Skeletal muscle tissue (tissue), 3 donors: ENCODE measurements at regions not wholly inside any gene's neighbourhood (a gene's known extent, or its start where the extent isn't known, plus 50 kb on each side); places are given as distances from the start of the nearest gene placed in this dataset.

Source experiments
- H3K27ac ChIP-seq: one replicate; pipeline ENCODE4 v1.7.0; 2013; ENCODE audit warnings: mild to moderate bottlenecking, low read depth, low read length, inconsistent platforms
- H3K27me3 ChIP-seq, 3 donors: one replicate each; pipeline ENCODE4 v1.7.0; 2013; ENCODE audit warnings: low read length in 3 of 3; ENCODE audit not compliant: control insufficient read depth in 3 of 3, insufficient read depth in 3 of 3
- H3K36me3 ChIP-seq, 3 donors: one replicate each; pipeline ENCODE4 v1.7.0; 2013; ENCODE audit warnings: low read length in 3 of 3; ENCODE audit not compliant: control insufficient read depth in 3 of 3, insufficient read depth in 3 of 3
- H3K4me1 ChIP-seq, 3 donors: one replicate each; pipeline ENCODE4 v1.7.0; 2013; ENCODE audit warnings: low read length in 3 of 3, mild to moderate bottlenecking in 3 of 3; ENCODE audit not compliant: control insufficient read depth in 3 of 3, insufficient read depth in 3 of 3
- H3K4me3 ChIP-seq, 3 donors: one replicate each; pipeline ENCODE4 v1.7.0; 2013; ENCODE audit warnings: low read length in 3 of 3
- H3K9ac ChIP-seq, 3 donors: one replicate each; pipeline ENCODE4 v1.7.0; 2013; ENCODE audit warnings: low read length in 3 of 3, mild to moderate bottlenecking in 3 of 3, moderate library complexity in 2 of 3, low read depth in 1 of 3
- H3K9me3 ChIP-seq, 3 donors: one replicate each; pipeline ENCODE4 v1.7.0; 2013; ENCODE audit warnings: low read length in 3 of 3; ENCODE audit not compliant: control insufficient read depth in 3 of 3
- donor health status: Osteomylitis.

- Histone ChIP-seq H3K9ac (no peak overlapping the region), H3K4me1 (no peaks in the 10 kb centered on the region), H3K27ac (no peak overlapping the region), H3K36me3 (no peaks in the 10 kb centered on the region), H3K27me3 (no peaks in the 10 kb centered on the region), H3K9me3 (no peaks in the 10 kb centered on the region), H3K4me3 (no peak overlapping the region)
These were observed 494.9 kb upstream of the AKR1E2 start for GRCh38 chr10:4331150-4331549.

- Histone ChIP-seq H3K9me3 (no peaks in the 10 kb centered on the region), H3K27me3 (no peaks in the 10 kb centered on the region), H3K4me1 (no peaks in the 10 kb centered on the region), H3K4me3 (no peak overlapping the region), H3K27ac (no peak overlapping the region), H3K9ac (no peak overlapping the region), H3K36me3 (no peaks in the 10 kb centered on the region)
These were observed 495.4 kb upstream of the AKR1E2 start for GRCh38 chr10:4330636-4331035.

- no peak overlapping the region for H3K27ac ChIP-seq
- H3K9me3 ChIP-seq: no peaks in the 10 kb centered on the region
- H3K4me3 ChIP-seq: no peak overlapping the region
- no peaks in the 10 kb centered on the region for H3K4me1 ChIP-seq
- no peaks in the 10 kb centered on the region for H3K27me3 ChIP-seq
- H3K9ac ChIP-seq: no peak overlapping the region
- H3K36me3 ChIP-seq: no peaks in the 10 kb centered on the region
These were observed 496.8 kb upstream of the AKR1E2 start for GRCh38 chr10:4329225-4329624.

GRCh38 chr10:4326647-4327046 is 499.4 kb upstream of the AKR1E2 start:
- no peaks in the 10 kb centered on the region for H3K9me3 ChIP-seq
- no peaks in the 10 kb centered on the region for H3K27me3 ChIP-seq
- no peaks in the 10 kb centered on the region for H3K4me1 ChIP-seq
- H3K9ac ChIP-seq: no peak overlapping the region
- no peak overlapping the region for H3K27ac ChIP-seq
- H3K4me3 ChIP-seq: no peak overlapping the region
- H3K36me3 ChIP-seq: no peaks in the 10 kb centered on the region

GRCh38 chr10:4319870-4320367 is 506.1 kb upstream of the AKR1E2 start:
- Histone ChIP-seq H3K4me1 (peaks cover 0 to 8% (median 4%) of the 10 kb centered on the region in 3 donors), H3K4me3 (no peak overlapping the region), H3K36me3 (no peaks in the 10 kb centered on the region), H3K9ac (no peak overlapping the region), H3K27me3 (no peaks in the 10 kb centered on the region), H3K9me3 (no peaks in the 10 kb centered on the region), H3K27ac (no peak overlapping the region)

- no peak overlapping the region for H3K27ac ChIP-seq
- no peak overlapping the region for H3K9ac ChIP-seq
- H3K9me3 ChIP-seq: no peaks in the 10 kb centered on the region
- H3K4me3 ChIP-seq: peak overlapping the region in 2 of 3 donors; percentile 16 to 19
- H3K36me3 ChIP-seq: no peaks in the 10 kb centered on the region
- H3K27me3 ChIP-seq: no peaks in the 10 kb centered on the region
- peaks cover 0 to 8% (median 4%) of the 10 kb centered on the region in 3 donors for H3K4me1 ChIP-seq
These were observed 509.7 kb upstream of the AKR1E2 start for GRCh38 chr10:4316161-4316810.

- Histone ChIP-seq H3K36me3 (no peaks in the 10 kb centered on the region), H3K27ac (no peak overlapping the region), H3K9me3 (no peaks in the 10 kb centered on the region), H3K4me1 (peaks cover 0 to 8% (median 4%) of the 10 kb centered on the region in 3 donors), H3K9ac (no peak overlapping the region), H3K27me3 (no peaks in the 10 kb centered on the region), H3K4me3 (no peak overlapping the region)
These were observed 510.5 kb upstream of the AKR1E2 start for GRCh38 chr10:4315551-4315950.

GRCh38 chr10:4313051-4313450 is 513.0 kb upstream of the AKR1E2 start:
- Histone ChIP-seq H3K4me1 (peaks cover 0 to 10% (median 8%) of the 10 kb centered on the region in 3 donors), H3K27me3 (no peaks in the 10 kb centered on the region), H3K27ac (no peak overlapping the region), H3K4me3 (no peak overlapping the region), H3K9ac (no peak overlapping the region), H3K9me3 (no peaks in the 10 kb centered on the region), H3K36me3 (no peaks in the 10 kb centered on the region)

GRCh38 chr10:4312051-4312835 is 513.8 kb upstream of the AKR1E2 start:
- Histone ChIP-seq H3K4me3 (no peak overlapping the region), H3K9me3 (no peaks in the 10 kb centered on the region), H3K9ac (no peak overlapping the region), H3K27me3 (no peaks in the 10 kb centered on the region), H3K27ac (no peak overlapping the region), H3K36me3 (no peaks in the 10 kb centered on the region), H3K4me1 (peaks cover 0 to 10% (median 8%) of the 10 kb centered on the region in 3 donors)

GRCh38 chr10:4310172-4310571 is 515.8 kb upstream of the AKR1E2 start:
- Histone ChIP-seq H3K4me1 (peaks cover 2 to 4% (median 2%) of the 10 kb centered on the region in 3 donors), H3K27me3 (no peaks in the 10 kb centered on the region), H3K27ac (no peak overlapping the region), H3K4me3 (peak overlapping the region in 1 of 3 donors; percentile 25), H3K9me3 (no peaks in the 10 kb centered on the region), H3K9ac (peak overlapping the region in 2 of 3 donors; percentile 33 to 45), H3K36me3 (no peaks in the 10 kb centered on the region)
